22Rv1 (cell line): ENCODE measurements at regions not wholly inside any gene's neighbourhood (a gene's known extent, or its start where the extent isn't known, plus 50 kb on each side); places are given as distances from the start of the nearest gene placed in this dataset.

Experiments
- CTCF ChIP-seq: fragments of 450-650 bp; IDR thresholded peaks from 2 replicates; pipeline ENCODE4 v1.5.1; 2017; ENCODE audit warnings: mild to moderate bottlenecking
- ZFX ChIP-seq: fragments of 450-650 bp; IDR thresholded peaks from 2 replicates; pipeline ENCODE4 v1.6.1; 2017; ENCODE audit warnings: antibody characterized with exemption, borderline replicate concordance

DNA sequence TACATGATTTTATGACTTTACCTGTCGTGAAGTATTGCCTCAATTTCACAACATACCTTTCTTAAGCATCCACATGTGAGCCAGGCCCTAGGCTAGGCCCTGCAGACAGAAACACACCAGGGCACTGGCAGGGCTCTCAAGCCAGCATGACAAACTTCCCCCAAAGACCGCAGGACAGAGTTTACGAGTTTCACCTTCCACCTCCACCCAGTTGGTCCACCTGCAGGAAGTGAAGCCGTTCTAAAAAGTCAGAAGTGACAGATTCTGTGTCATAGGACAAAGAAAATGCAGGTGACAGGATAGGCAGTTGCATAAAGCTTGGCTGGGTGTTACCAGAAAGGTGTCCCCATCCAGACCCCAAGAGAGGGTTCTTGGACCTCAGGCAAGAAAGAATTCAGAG is 382.3 kb downstream of the PCNX1 start:
- TF ChIP-seq CTCF (no peak), ZFX (no peak)
